ENCODE measurements at regions not wholly inside any gene's neighbourhood (a gene's known extent, or its start where the extent isn't known, plus 50 kb on each side); places are given as distances from the start of the nearest gene placed in this dataset.

- no TSS peak for BruUV-seq (replicated peaks)
- ChIA-PET RAD21 (ENCODE audit: low non-redundant PET in 1 of 2, low total read pairs in 2 of 2, uncharacterized antibody in 2 of 2, unreplicated experiment in 2 of 2) (no interaction called here), CTCF (no interaction called here), POLR2A (interaction anchor here (1.3 kb wide), 1 partner anchor 23 kb away, joined by 3 read pairs; no protein-coding TSS in a partner anchor)
- Histone ChIP-seq H3K9me2 (ENCODE audit: insufficient read depth) (no peaks in the 10 kb centered on the region), H3K9ac (ENCODE audit: low read length) (no peak overlapping the region), H3K4me3 (replicated peaks in 1 of 2; ENCODE audit: low read depth in 1 of 2, low read length in 2 of 2) (no peak overlapping the region), H3K4me2 (ENCODE audit: low read length) (no peak overlapping the region), H3K79me2 (ENCODE audit: insufficient read depth, low read length) (no peaks in the 10 kb centered on the region), H3K27me3 (ENCODE audit: insufficient read depth, low read length) (no peaks in the 10 kb centered on the region), H3K4me1 (ENCODE audit: control insufficient read depth in 1 of 2, insufficient read depth in 2 of 2, low read length in 2 of 2) (no peaks in the 10 kb centered on the region), H2AFZ (ENCODE audit: low read depth, low read length, poor library complexity, severe bottlenecking) (no peak overlapping the region), H3K9me3 (ENCODE audit: control insufficient read depth in 1 of 2, insufficient read depth in 1 of 2, low read depth in 1 of 2, low read length in 2 of 2) (no peaks in the 10 kb centered on the region), H3K27ac (ENCODE audit: low read depth, low read length) (no peak overlapping the region), H3K36me3 (ENCODE audit: control insufficient read depth in 1 of 2, insufficient read depth in 2 of 2, low read length in 2 of 2) (no peaks in the 10 kb centered on the region), H4K20me1 (ENCODE audit: insufficient read depth) (no peaks in the 10 kb centered on the region)
- intact Hi-C loops (cut with micrococcal nuclease) = no loop called here
- TF ChIP-seq EZH2phosphoT487 (IDR thresholded peaks at IDR 0.05; ENCODE audit: borderline replicate concordance) = no peak
- no peak for TF ChIP-seq TCF7L2 (IDR thresholded peaks at IDR 0.05; ENCODE audit: borderline replicate concordance, extremely low read depth, insufficient read depth, insufficient read length)
- no peak for TF ChIP-seq CEBPB (IDR thresholded peaks at IDR 0.05; ENCODE audit: low read depth)
- no peak for TF ChIP-seq JUND (IDR thresholded peaks at IDR 0.05)
- TF ChIP-seq SP1 (IDR thresholded peaks at IDR 0.05; ENCODE audit: low read depth) = no peak
- no peak for TF ChIP-seq ZNF274 (IDR thresholded peaks at IDR 0.05; ENCODE audit: low read depth, low read length)
- TF ChIP-seq, protein P1, sequence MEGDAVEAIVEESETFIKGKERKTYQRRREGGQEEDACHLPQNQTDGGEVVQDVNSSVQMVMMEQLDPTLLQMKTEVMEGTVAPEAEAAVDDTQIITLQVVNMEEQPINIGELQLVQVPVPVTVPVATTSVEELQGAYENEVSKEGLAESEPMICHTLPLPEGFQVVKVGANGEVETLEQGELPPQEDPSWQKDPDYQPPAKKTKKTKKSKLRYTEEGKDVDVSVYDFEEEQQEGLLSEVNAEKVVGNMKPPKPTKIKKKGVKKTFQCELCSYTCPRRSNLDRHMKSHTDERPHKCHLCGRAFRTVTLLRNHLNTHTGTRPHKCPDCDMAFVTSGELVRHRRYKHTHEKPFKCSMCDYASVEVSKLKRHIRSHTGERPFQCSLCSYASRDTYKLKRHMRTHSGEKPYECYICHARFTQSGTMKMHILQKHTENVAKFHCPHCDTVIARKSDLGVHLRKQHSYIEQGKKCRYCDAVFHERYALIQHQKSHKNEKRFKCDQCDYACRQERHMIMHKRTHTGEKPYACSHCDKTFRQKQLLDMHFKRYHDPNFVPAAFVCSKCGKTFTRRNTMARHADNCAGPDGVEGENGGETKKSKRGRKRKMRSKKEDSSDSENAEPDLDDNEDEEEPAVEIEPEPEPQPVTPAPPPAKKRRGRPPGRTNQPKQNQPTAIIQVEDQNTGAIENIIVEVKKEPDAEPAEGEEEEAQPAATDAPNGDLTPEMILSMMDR (IDR thresholded peaks at IDR 0.05 in 2 of 3, conservative IDR thresholded peaks at IDR 0.05 in 1 of 3; ENCODE audit: borderline replicate concordance in 1 of 3, insufficient read depth in 1 of 3, low read depth in 2 of 3, low read length in 2 of 3) = no peak
- TF ChIP-seq YY1 (IDR thresholded peaks at IDR 0.05; ENCODE audit: extremely low read depth, insufficient replicate concordance, low read depth, low read length) = no peak
- TF ChIP-seq POLR2A (IDR thresholded peaks at IDR 0.05; ENCODE audit: borderline replicate concordance, extremely low read depth, insufficient read depth, insufficient read length) = no peak
- TF ChIP-seq SRF (IDR thresholded peaks at IDR 0.05; ENCODE audit: low read depth) = no peak
- TF ChIP-seq RAD21 (IDR thresholded peaks at IDR 0.05; ENCODE audit: low read depth) = no peak
- TF ChIP-seq ZFX (IDR thresholded peaks at IDR 0.05) = no peak
- no peak for TF ChIP-seq ATF3 (IDR thresholded peaks at IDR 0.05)
- TF ChIP-seq SIN3A (IDR thresholded peaks at IDR 0.05; ENCODE audit: low read depth) = no peak
- no peak for TF ChIP-seq CBX3 (IDR thresholded peaks at IDR 0.05; ENCODE audit: low read depth)
- no peak for TF ChIP-seq FOSL1 (IDR thresholded peaks at IDR 0.05; ENCODE audit: low read depth)
- TF ChIP-seq, protein P2, sequence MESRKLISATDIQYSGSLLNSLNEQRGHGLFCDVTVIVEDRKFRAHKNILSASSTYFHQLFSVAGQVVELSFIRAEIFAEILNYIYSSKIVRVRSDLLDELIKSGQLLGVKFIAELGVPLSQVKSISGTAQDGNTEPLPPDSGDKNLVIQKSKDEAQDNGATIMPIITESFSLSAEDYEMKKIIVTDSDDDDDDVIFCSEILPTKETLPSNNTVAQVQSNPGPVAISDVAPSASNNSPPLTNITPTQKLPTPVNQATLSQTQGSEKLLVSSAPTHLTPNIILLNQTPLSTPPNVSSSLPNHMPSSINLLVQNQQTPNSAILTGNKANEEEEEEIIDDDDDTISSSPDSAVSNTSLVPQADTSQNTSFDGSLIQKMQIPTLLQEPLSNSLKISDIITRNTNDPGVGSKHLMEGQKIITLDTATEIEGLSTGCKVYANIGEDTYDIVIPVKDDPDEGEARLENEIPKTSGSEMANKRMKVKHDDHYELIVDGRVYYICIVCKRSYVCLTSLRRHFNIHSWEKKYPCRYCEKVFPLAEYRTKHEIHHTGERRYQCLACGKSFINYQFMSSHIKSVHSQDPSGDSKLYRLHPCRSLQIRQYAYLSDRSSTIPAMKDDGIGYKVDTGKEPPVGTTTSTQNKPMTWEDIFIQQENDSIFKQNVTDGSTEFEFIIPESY (IDR thresholded peaks at IDR 0.05; ENCODE audit: extremely low read depth, insufficient replicate concordance, low read length) = no peak
- no peak for TF ChIP-seq POLR2AphosphoS5 (IDR thresholded peaks at IDR 0.05; ENCODE audit: low read depth, low read length)
- TF ChIP-seq EZH2 (IDR thresholded peaks at IDR 0.05) = no peak
- TF ChIP-seq, protein P3, sequence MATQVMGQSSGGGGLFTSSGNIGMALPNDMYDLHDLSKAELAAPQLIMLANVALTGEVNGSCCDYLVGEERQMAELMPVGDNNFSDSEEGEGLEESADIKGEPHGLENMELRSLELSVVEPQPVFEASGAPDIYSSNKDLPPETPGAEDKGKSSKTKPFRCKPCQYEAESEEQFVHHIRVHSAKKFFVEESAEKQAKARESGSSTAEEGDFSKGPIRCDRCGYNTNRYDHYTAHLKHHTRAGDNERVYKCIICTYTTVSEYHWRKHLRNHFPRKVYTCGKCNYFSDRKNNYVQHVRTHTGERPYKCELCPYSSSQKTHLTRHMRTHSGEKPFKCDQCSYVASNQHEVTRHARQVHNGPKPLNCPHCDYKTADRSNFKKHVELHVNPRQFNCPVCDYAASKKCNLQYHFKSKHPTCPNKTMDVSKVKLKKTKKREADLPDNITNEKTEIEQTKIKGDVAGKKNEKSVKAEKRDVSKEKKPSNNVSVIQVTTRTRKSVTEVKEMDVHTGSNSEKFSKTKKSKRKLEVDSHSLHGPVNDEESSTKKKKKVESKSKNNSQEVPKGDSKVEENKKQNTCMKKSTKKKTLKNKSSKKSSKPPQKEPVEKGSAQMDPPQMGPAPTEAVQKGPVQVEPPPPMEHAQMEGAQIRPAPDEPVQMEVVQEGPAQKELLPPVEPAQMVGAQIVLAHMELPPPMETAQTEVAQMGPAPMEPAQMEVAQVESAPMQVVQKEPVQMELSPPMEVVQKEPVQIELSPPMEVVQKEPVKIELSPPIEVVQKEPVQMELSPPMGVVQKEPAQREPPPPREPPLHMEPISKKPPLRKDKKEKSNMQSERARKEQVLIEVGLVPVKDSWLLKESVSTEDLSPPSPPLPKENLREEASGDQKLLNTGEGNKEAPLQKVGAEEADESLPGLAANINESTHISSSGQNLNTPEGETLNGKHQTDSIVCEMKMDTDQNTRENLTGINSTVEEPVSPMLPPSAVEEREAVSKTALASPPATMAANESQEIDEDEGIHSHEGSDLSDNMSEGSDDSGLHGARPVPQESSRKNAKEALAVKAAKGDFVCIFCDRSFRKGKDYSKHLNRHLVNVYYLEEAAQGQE (IDR thresholded peaks at IDR 0.05; ENCODE audit: low read depth) = no peak
- no peak for ATAC-seq
- DNase-seq (ENCODE audit: low read depth, low spot score) = no peak
Measured at GRCh38 chr12:28096649-28097048, 93.6 kb upstream of the CCDC91 start.

Measured in HCT116 (cell line).